Neural cell (in vitro differentiated cells): ENCODE measurements at regions not wholly inside any gene's neighbourhood (a gene's known extent, or its start where the extent isn't known, plus 50 kb on each side); places are given as distances from the start of the nearest gene placed in this dataset.

Source experiments
- H2AFZ ChIP-seq: fragments of 200-600, 300-800 bp; sonication (generic), shearing (Covaris generic); 2 replicates; pipeline ENCODE4 v1.6.0; 2014; ENCODE audit warnings: low read depth, mild to moderate bottlenecking, antibody characterized with exemption, low read length, moderate library complexity
- H3F3A ChIP-seq: fragments of 200-600 bp; shearing (Covaris generic); 2 replicates; pipeline ENCODE4 v1.6.1; 2016; ENCODE audit warnings: mild to moderate bottlenecking, moderate library complexity, mixed read lengths, antibody characterized with exemption, low read length; ENCODE audit not compliant: insufficient read depth, poor library complexity, severe bottlenecking
- H3K27ac ChIP-seq: fragments of 200-600, 300-800 bp; sonication (generic), shearing (Covaris generic); 2 replicates; pipeline ENCODE4 v1.5.1; 2014; ENCODE audit warnings: mild to moderate bottlenecking, low read length, moderate library complexity
- H3K27me3 ChIP-seq: fragments of 300-800, 200-600 bp; sonication (generic), shearing (Covaris generic); 2 replicates; pipeline ENCODE4 v1.6.0; 2014; ENCODE audit warnings: mild to moderate bottlenecking, low read depth, low read length, moderate library complexity; ENCODE audit not compliant: insufficient read depth
- H3K36me3 ChIP-seq: fragments of 300-800, 200-600 bp; sonication (generic), shearing (Covaris generic); 2 replicates; pipeline ENCODE4 v1.5.1; 2014; ENCODE audit warnings: mild to moderate bottlenecking, antibody characterized with exemption, low read length, moderate library complexity; ENCODE audit not compliant: insufficient read depth
- H3K4me2 ChIP-seq: fragments of 300-800, 200-600 bp; sonication (generic), shearing (Covaris generic); 2 replicates; pipeline ENCODE4 v1.6.0; 2014; ENCODE audit warnings: mild to moderate bottlenecking, low read length
- H3K4me3 ChIP-seq: fragments of 300-800, 200-600 bp; sonication (generic), shearing (Covaris generic); 2 replicates; pipeline ENCODE4 v1.5.1; 2014; ENCODE audit warnings: mild to moderate bottlenecking, low read length, moderate library complexity
- H3K79me2 ChIP-seq: fragments of 200-600 bp; shearing (Covaris generic); replicated peaks from 2 replicates; pipeline ENCODE4 v1.6.0; 2014; ENCODE audit warnings: mild to moderate bottlenecking, low read length, moderate library complexity; ENCODE audit not compliant: insufficient read depth
- H3K9ac ChIP-seq: fragments of 300-800, 200-600 bp; sonication (generic), shearing (Covaris generic); 2 replicates; pipeline ENCODE4 v1.6.1; 2016; ENCODE audit warnings: mild to moderate bottlenecking, low read length, mixed read lengths
- H3K9me2 ChIP-seq: fragments of 200-600 bp; shearing (Covaris generic); 2 replicates; pipeline ENCODE4 v1.6.1; 2016; ENCODE audit warnings: mild to moderate bottlenecking, low read length, mixed read lengths; ENCODE audit not compliant: insufficient read depth
- H3K9me3 ChIP-seq: fragments of 200-600, 300-800 bp; sonication (generic), shearing (Covaris generic); 2 replicates; pipeline ENCODE4 v1.6.1; 2016; ENCODE audit warnings: mild to moderate bottlenecking, mixed run types, low read length, moderate library complexity, mixed read lengths
- H4K20me1 ChIP-seq: fragments of 200-600 bp; shearing (Covaris generic); 2 replicates; pipeline ENCODE4 v1.6.1; 2016; ENCODE audit warnings: mild to moderate bottlenecking, mixed run types; ENCODE audit not compliant: insufficient read depth
- EP300 ChIP-seq: fragments of 450-650 bp; conservative IDR thresholded peaks from 2 replicates; pipeline ENCODE4 v1.6.1; 2014; ENCODE audit warnings: antibody characterized with exemption, mild to moderate bottlenecking, moderate library complexity; ENCODE audit not compliant: poor library complexity, severe bottlenecking
- EZH2 ChIP-seq: fragments of 200-600, 300-800 bp; shearing (Covaris generic), sonication (generic); IDR thresholded peaks from 2 replicates; pipeline ENCODE4 v1.6.1; 2014; ENCODE audit warnings: antibody characterized with exemption, low read length, borderline replicate concordance, mild to moderate bottlenecking; ENCODE audit not compliant: insufficient read depth, poor library complexity, severe bottlenecking
- MXI1 ChIP-seq: fragments of 450-650 bp; conservative IDR thresholded peaks from 2 replicates; pipeline ENCODE4 v1.6.1; 2014; ENCODE audit warnings: antibody characterized with exemption, mild to moderate bottlenecking; ENCODE audit not compliant: poor library complexity, severe bottlenecking
- POLR2AphosphoS5 ChIP-seq: IDR thresholded peaks from 2 replicates; pipeline ENCODE4 v1.6.1; 2012
- RAD21 ChIP-seq: fragments of 450-650 bp; conservative IDR thresholded peaks from 2 replicates; pipeline ENCODE4 v1.6.1; 2014; ENCODE audit warnings: antibody characterized with exemption, mild to moderate bottlenecking, moderate library complexity
- SMC3 ChIP-seq: fragments of 450-650 bp; conservative IDR thresholded peaks from 2 replicates; pipeline ENCODE4 v1.6.1; 2014; ENCODE audit warnings: antibody characterized with exemption, mild to moderate bottlenecking, moderate library complexity; ENCODE audit not compliant: poor library complexity
- TAF1 ChIP-seq: IDR thresholded peaks from 2 replicates; pipeline ENCODE4 v1.6.1; 2012; ENCODE audit warnings: low read depth
- TF ChIP-seq, protein P1 (sequence below): IDR thresholded peaks from 2 replicates; pipeline ENCODE4 v1.6.1; 2012; ENCODE audit warnings: borderline replicate concordance
- TF ChIP-seq, protein P2 (sequence below): fragments of 450-650 bp; IDR thresholded peaks from 2 replicates; pipeline ENCODE4 v1.5.1; 2014; ENCODE audit warnings: antibody characterized with exemption, mild to moderate bottlenecking, moderate library complexity; ENCODE audit not compliant: poor library complexity, severe bottlenecking

DNA sequence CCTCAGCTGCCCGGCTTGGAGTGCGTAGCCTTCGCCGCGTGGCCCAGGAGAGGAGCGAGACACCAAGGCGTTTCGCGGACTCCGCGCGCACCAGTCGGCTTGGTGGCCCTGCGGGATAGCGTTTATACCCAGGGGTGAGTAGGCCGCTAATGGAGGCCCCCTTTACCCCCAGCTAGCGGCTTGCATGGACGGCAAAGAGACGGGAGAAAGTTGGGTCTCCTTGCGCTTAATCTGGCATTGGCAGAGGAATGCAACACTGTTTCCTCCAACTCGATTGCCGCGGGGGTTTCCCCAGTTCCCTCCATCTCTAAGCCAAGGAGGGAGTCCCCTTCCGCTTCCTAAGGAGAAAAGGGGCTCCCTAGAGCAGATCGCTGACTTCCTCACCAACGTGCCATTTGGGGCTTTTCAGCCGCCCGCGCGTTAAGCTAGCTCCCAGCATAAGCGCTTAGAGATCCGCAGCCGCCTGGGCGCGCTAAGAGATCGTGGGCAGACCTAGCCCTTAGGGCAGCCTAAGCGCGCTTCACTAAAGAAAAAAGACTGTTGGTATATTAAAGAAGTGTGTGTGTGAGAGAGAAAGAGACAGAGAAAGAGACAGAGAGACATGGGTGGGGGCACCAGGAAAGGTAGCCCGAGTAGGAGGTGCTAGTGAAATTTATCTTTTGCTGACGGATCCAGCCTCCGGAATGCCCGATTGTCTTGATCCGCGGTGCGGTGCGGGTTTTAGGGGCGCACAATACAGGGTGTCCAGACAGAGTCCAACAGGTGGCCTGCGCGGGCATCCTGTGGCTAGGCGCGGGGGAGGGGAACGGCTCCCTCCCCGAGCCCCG lies 597.9 kb upstream of the SGCD start:
- peak overlapping the region; percentile 53 for H2AFZ ChIP-seq
- H3K27me3 ChIP-seq = peaks cover 75% of the 10 kb centered on the region
- H3K27ac ChIP-seq = peak overlapping the region; percentile 56

DNA sequence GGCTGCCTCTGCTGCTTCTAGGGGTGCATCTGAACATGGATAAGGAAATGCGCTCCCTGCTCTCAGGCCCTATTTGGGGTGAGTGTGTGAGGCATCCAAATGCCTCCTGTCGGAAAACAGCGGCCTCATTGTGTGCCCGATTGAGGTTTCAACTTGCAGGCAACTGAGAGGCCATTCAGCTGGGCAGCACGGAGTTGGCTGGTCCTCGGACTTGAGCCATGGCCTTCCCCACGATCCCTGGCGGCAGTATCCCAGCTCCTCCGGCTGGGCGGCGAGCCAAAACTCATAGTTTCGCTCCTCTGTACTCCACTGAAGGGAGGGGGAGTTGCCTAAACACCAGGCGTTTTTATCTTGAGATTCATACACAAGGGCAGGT lies 597.3 kb upstream of the SGCD start:
- peak overlapping the region; percentile 63 for H3K4me2 ChIP-seq
- no peak overlapping the region for H3K27ac ChIP-seq
- no peaks in the 10 kb centered on the region for H3K36me3 ChIP-seq
- H3K4me3 ChIP-seq = peak overlapping the region; percentile 87
- H3K79me2 ChIP-seq = no peaks in the 10 kb centered on the region
- peaks cover 69% of the 10 kb centered on the region for H3K27me3 ChIP-seq
- TF ChIP-seq POLR2AphosphoS5 (no peak), EZH2 (no peak), RAD21 (no peak), EP300 (no peak), TAF1 (no peak), MXI1 (no peak), SMC3 (no peak)
- TF ChIP-seq, protein P1, sequence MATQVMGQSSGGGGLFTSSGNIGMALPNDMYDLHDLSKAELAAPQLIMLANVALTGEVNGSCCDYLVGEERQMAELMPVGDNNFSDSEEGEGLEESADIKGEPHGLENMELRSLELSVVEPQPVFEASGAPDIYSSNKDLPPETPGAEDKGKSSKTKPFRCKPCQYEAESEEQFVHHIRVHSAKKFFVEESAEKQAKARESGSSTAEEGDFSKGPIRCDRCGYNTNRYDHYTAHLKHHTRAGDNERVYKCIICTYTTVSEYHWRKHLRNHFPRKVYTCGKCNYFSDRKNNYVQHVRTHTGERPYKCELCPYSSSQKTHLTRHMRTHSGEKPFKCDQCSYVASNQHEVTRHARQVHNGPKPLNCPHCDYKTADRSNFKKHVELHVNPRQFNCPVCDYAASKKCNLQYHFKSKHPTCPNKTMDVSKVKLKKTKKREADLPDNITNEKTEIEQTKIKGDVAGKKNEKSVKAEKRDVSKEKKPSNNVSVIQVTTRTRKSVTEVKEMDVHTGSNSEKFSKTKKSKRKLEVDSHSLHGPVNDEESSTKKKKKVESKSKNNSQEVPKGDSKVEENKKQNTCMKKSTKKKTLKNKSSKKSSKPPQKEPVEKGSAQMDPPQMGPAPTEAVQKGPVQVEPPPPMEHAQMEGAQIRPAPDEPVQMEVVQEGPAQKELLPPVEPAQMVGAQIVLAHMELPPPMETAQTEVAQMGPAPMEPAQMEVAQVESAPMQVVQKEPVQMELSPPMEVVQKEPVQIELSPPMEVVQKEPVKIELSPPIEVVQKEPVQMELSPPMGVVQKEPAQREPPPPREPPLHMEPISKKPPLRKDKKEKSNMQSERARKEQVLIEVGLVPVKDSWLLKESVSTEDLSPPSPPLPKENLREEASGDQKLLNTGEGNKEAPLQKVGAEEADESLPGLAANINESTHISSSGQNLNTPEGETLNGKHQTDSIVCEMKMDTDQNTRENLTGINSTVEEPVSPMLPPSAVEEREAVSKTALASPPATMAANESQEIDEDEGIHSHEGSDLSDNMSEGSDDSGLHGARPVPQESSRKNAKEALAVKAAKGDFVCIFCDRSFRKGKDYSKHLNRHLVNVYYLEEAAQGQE = no peak
- TF ChIP-seq, protein P2, sequence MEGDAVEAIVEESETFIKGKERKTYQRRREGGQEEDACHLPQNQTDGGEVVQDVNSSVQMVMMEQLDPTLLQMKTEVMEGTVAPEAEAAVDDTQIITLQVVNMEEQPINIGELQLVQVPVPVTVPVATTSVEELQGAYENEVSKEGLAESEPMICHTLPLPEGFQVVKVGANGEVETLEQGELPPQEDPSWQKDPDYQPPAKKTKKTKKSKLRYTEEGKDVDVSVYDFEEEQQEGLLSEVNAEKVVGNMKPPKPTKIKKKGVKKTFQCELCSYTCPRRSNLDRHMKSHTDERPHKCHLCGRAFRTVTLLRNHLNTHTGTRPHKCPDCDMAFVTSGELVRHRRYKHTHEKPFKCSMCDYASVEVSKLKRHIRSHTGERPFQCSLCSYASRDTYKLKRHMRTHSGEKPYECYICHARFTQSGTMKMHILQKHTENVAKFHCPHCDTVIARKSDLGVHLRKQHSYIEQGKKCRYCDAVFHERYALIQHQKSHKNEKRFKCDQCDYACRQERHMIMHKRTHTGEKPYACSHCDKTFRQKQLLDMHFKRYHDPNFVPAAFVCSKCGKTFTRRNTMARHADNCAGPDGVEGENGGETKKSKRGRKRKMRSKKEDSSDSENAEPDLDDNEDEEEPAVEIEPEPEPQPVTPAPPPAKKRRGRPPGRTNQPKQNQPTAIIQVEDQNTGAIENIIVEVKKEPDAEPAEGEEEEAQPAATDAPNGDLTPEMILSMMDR = no peak
- no peaks in the 10 kb centered on the region for H3F3A ChIP-seq
- no peaks in the 10 kb centered on the region for H3K9me3 ChIP-seq
- H4K20me1 ChIP-seq = no peaks in the 10 kb centered on the region
- H3K9ac ChIP-seq = peak overlapping the region; percentile 74
- H3K9me2 ChIP-seq = no peaks in the 10 kb centered on the region
- peak overlapping the region; percentile 53 for H2AFZ ChIP-seq

More for the DNA sequence above, 597.9 kb upstream of the SGCD start:
- Histone ChIP-seq H3F3A (no peaks in the 10 kb centered on the region), H3K4me2 (peak overlapping the region; percentile 63), H3K36me3 (no peaks in the 10 kb centered on the region), H3K79me2 (no peaks in the 10 kb centered on the region), H3K4me3 (peak overlapping the region; percentile 87), H3K9me2 (no peaks in the 10 kb centered on the region), H3K9ac (peak overlapping the region; percentile 74), H4K20me1 (no peaks in the 10 kb centered on the region), H3K9me3 (no peaks in the 10 kb centered on the region)
- TF ChIP-seq, protein P1 = no peak
- TF ChIP-seq RAD21 = peak; percentile 63
- peak; percentile 51 for TF ChIP-seq SMC3
- TF ChIP-seq, protein P2 = peak; percentile 36
- no peak for TF ChIP-seq EZH2
- peak; percentile 45 for TF ChIP-seq MXI1
